H1 (cell line): ENCODE measurements at regions not wholly inside any gene's neighbourhood (a gene's known extent, or its start where the extent isn't known, plus 50 kb on each side); places are given as distances from the start of the nearest gene placed in this dataset.

Source experiments
- CEBPB ChIP-seq: IDR thresholded peaks from 2 replicates; pipeline ENCODE4 v1.6.1; 2012; ENCODE audit warnings: low read depth, low read length
- CTCF ChIP-seq, 3 experiments: IDR thresholded peaks; 1 replicate in 2 of 3; 2 replicates in 1 of 3; pipeline versions ENCODE4 v1.5.1 to v1.6.1; 2011; ENCODE audit warnings: low read length in 3 of 3, mild to moderate bottlenecking in 3 of 3, inconsistent platforms in 2 of 3, low read depth in 1 of 3, moderate library complexity in 1 of 3; ENCODE audit not compliant: insufficient read depth in 1 of 3; ENCODE audit errors: control extremely low read depth in 1 of 3
- EP300 ChIP-seq, 2 experiments: IDR thresholded peaks; 1 replicate in 1 of 2; 2 replicates in 1 of 2; pipeline ENCODE4 v1.6.1; 2011 to 2012; ENCODE audit warnings: low read depth in 2 of 2, low read length in 2 of 2, mild to moderate bottlenecking in 2 of 2, borderline replicate concordance in 1 of 2, inconsistent platforms in 1 of 2, moderate library complexity in 1 of 2
- JUND ChIP-seq: IDR thresholded peaks from 2 replicates; pipeline ENCODE4 v1.6.1; 2011; ENCODE audit warnings: mild to moderate bottlenecking, improper control_type of control experiment, low read length
- POLR2AphosphoS5 ChIP-seq: IDR thresholded peaks from 2 replicates; pipeline ENCODE4 v1.6.1; 2011; ENCODE audit warnings: low read depth, low read length
- TF ChIP-seq, protein P1 (sequence below): IDR thresholded peaks from 2 replicates; pipeline ENCODE4 v1.6.1; 2011; ENCODE audit warnings: low read length, improper control_type of control experiment

GRCh38 chr5:86757824-86758223, 140.1 kb downstream of the COX7C start:
- TF ChIP-seq CTCF (IDR thresholded peaks at IDR 0.05; ENCODE audit: control extremely low read depth in 1 of 3, insufficient read depth in 1 of 3, low read depth in 1 of 3, low read length in 3 of 3) (no peak), JUND (no peak), POLR2AphosphoS5 (no peak), CEBPB (no peak), EP300 (IDR thresholded peaks at IDR 0.05; ENCODE audit: borderline replicate concordance in 1 of 2, low read depth in 2 of 2, low read length in 2 of 2) (no peak)
- TF ChIP-seq, protein P1, sequence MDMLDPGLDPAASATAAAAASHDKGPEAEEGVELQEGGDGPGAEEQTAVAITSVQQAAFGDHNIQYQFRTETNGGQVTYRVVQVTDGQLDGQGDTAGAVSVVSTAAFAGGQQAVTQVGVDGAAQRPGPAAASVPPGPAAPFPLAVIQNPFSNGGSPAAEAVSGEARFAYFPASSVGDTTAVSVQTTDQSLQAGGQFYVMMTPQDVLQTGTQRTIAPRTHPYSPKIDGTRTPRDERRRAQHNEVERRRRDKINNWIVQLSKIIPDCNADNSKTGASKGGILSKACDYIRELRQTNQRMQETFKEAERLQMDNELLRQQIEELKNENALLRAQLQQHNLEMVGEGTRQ: no peak
